Activated B cell treated with CpG ODN at 0.5 μM for 24 hours (primary cell): ENCODE measurements at regions not wholly inside any gene's neighbourhood (a gene's known extent, or its start where the extent isn't known, plus 50 kb on each side); places are given as distances from the start of the nearest gene placed in this dataset.

ENCODE experiments used
- ATAC-seq: fragments of 200-7000 bp; cut with Tn5 transposase; one replicate; pipeline ENCODE4 v1.10.0; 2021; ENCODE audit warnings: low read depth, mild to moderate bottlenecking, moderate library complexity
- CTCF ChIA-PET: fragments of 350-600 bp; sonication (Branson Sonifier 250); formaldehyde crosslinking; loops from one replicate; lab custom pipeline; 2021; ENCODE audit warnings: antibody characterized with exemption; lab: Charles Lee
- POLR2A ChIA-PET: fragments of 350-600 bp; sonication (Branson Sonifier 250); formaldehyde crosslinking; loops from one replicate; lab custom pipeline; 2021; ENCODE audit warnings: antibody characterized with exemption; lab: Charles Lee
- DNase-seq: peaks from one replicate; pipeline ENCODE4 v3.0.0; 2022
- H3K27ac Mint-ChIP-seq: one replicate; pipeline ENCODE4 v1.8.0; 2020; ENCODE audit warnings: mixed read lengths
- H3K27me3 Mint-ChIP-seq: one replicate; pipeline ENCODE4 v1.8.0; 2021; ENCODE audit warnings: mixed read lengths
- H3K36me3 Mint-ChIP-seq: one replicate; pipeline ENCODE4 v1.8.0; 2021; ENCODE audit warnings: low read depth, mixed read lengths
- H3K4me1 Mint-ChIP-seq: one replicate; pipeline ENCODE4 v1.8.0; 2021; ENCODE audit warnings: mixed read lengths
- H3K4me3 Mint-ChIP-seq: one replicate; pipeline ENCODE4 v1.8.0; 2020; ENCODE audit warnings: mild to moderate bottlenecking, mixed read lengths
- H3K9me3 Mint-ChIP-seq: one replicate; pipeline ENCODE4 v1.8.0; 2020; ENCODE audit warnings: mixed read lengths
- intact Hi-C: fragments of 100-400 bp; cut with micrococcal nuclease; formaldehyde crosslinking; loops from one replicate; pipeline ENCODE4 v1.15.1; 2024
- TF ChIP-seq, protein P1 (sequence below): fragments of 200-600 bp; IDR thresholded peaks from one replicate; pipeline ENCODE4 v1.8.0; 2022; ENCODE audit warnings: antibody characterized with exemption, mild to moderate bottlenecking

GRCh38 chr11:104781719-104782376, 116.4 kb downstream of the CASP12 start:
- H3K36me3 Mint-ChIP-seq, result no peaks in the 10 kb centered on the region
- H3K27me3 Mint-ChIP-seq, result no peaks in the 10 kb centered on the region
- no peaks in the 10 kb centered on the region for H3K9me3 Mint-ChIP-seq
- H3K4me1 Mint-ChIP-seq, result peaks cover 2% of the 10 kb centered on the region
- intact Hi-C loops, result no loop called here
- POLR2A ChIA-PET, result no interaction called here
- DNase-seq (no peak), ATAC-seq (no peak)
- CTCF ChIA-PET, result no interaction called here
- TF ChIP-seq, protein P1, sequence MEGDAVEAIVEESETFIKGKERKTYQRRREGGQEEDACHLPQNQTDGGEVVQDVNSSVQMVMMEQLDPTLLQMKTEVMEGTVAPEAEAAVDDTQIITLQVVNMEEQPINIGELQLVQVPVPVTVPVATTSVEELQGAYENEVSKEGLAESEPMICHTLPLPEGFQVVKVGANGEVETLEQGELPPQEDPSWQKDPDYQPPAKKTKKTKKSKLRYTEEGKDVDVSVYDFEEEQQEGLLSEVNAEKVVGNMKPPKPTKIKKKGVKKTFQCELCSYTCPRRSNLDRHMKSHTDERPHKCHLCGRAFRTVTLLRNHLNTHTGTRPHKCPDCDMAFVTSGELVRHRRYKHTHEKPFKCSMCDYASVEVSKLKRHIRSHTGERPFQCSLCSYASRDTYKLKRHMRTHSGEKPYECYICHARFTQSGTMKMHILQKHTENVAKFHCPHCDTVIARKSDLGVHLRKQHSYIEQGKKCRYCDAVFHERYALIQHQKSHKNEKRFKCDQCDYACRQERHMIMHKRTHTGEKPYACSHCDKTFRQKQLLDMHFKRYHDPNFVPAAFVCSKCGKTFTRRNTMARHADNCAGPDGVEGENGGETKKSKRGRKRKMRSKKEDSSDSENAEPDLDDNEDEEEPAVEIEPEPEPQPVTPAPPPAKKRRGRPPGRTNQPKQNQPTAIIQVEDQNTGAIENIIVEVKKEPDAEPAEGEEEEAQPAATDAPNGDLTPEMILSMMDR, result no peak
- no peak overlapping the region for H3K27ac Mint-ChIP-seq
- no peak overlapping the region for H3K4me3 Mint-ChIP-seq

DNA sequence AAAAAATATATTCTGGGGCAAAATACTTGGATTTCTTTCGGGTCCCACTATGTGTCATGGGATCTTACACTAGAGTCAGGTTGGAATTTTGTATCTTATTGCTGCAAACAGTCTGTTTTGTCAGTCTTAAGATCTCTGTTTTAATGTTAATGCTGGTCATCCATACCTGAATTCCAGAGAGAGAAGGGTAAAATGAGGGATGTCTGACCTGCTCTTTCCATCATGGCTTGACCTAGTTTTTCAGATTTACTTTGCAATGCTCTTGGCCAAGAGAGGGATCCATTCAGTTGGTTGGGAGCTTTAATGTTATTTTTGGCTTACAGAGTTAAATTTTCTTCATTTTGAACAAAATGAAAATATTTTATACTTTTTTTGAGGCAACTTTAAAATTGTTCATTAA, 117.2 kb downstream of the CASP12 start:
- no peaks in the 10 kb centered on the region for H3K9me3 Mint-ChIP-seq
- H3K27ac Mint-ChIP-seq, result no peak overlapping the region
- H3K36me3 Mint-ChIP-seq, result no peaks in the 10 kb centered on the region
- H3K27me3 Mint-ChIP-seq, result no peaks in the 10 kb centered on the region
- POLR2A ChIA-PET, result no interaction called here
- H3K4me1 Mint-ChIP-seq, result peaks cover 2% of the 10 kb centered on the region
- DNase-seq, result no peak
- intact Hi-C loops, result no loop called here
- H3K4me3 Mint-ChIP-seq, result no peak overlapping the region
- CTCF ChIA-PET, result interaction anchor here (0.8 kb wide), 1 partner anchor 224 kb away, joined by 3 read pairs; no protein-coding TSS in a partner anchor
- ATAC-seq, result no peak
- TF ChIP-seq, protein P1, result no peak

DNA sequence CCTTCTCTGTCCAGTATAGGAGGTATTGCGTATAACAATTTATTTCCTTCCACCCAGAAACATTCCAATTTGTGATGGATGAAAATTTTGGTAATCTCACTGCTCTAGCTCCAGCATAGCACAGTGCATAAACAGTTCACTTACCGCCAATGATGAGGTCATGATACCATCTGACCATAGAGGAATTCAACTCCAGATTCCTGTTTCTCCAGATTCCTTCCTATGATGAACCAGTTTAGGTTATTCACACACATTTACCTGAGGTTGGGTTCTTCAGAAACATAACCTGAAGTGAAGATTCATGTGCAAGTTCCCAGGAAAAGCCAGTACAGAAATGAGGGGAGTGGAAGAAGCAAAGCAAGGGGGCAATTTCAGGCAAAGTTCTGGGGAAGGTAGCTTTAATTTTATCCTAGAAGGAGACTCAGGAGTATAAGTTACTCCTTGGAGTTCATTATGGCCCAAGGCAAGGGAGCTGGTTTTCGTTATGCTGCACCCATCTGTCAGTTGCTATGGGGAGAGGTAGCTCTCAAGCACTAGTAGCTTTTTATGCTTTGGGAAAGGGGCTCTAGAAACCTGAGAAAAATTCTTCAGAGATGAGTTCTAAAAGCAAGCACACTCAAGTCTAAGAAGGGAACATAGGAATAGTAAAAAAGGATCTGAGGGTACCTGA, 121.6 kb downstream of the CASP12 start:
- CTCF ChIA-PET, result no interaction called here
- no peak overlapping the region for H3K4me3 Mint-ChIP-seq
- no peak for DNase-seq
- H3K4me1 Mint-ChIP-seq, result no peaks in the 10 kb centered on the region
- TF ChIP-seq, protein P1, result no peak
- H3K27ac Mint-ChIP-seq, result no peak overlapping the region
- no peaks in the 10 kb centered on the region for H3K9me3 Mint-ChIP-seq
- POLR2A ChIA-PET, result no interaction called here
- H3K27me3 Mint-ChIP-seq, result no peaks in the 10 kb centered on the region
- no peak for ATAC-seq
- H3K36me3 Mint-ChIP-seq, result no peaks in the 10 kb centered on the region
- intact Hi-C loops, result no loop called here

- POLR2A ChIA-PET, result no interaction called here
- H3K36me3 Mint-ChIP-seq, result no peaks in the 10 kb centered on the region
- no peak overlapping the region for H3K4me3 Mint-ChIP-seq
- no peaks in the 10 kb centered on the region for H3K4me1 Mint-ChIP-seq
- H3K9me3 Mint-ChIP-seq, result no peaks in the 10 kb centered on the region
- CTCF ChIA-PET, result no interaction called here
- H3K27me3 Mint-ChIP-seq, result no peaks in the 10 kb centered on the region
- TF ChIP-seq, protein P1, result no peak
- intact Hi-C loops, result no loop called here
- ATAC-seq (no peak), DNase-seq (no peak)
- H3K27ac Mint-ChIP-seq, result no peak overlapping the region
Measured at GRCh38 chr11:104774578-104774977, 123.7 kb downstream of the CASP12 start.

- Mint-ChIP-seq H3K4me1 (no peaks in the 10 kb centered on the region), H3K27ac (no peak overlapping the region), H3K27me3 (no peaks in the 10 kb centered on the region), H3K4me3 (no peak overlapping the region), H3K36me3 (no peaks in the 10 kb centered on the region), H3K9me3 (no peaks in the 10 kb centered on the region)
- ChIA-PET CTCF (no interaction called here), POLR2A (no interaction called here)
- TF ChIP-seq, protein P1, result no peak
- intact Hi-C loops, result no loop called here
- ATAC-seq (no peak), DNase-seq (no peak)
Measured at GRCh38 chr11:104772806-104773241, 125.4 kb downstream of the CASP12 start.
